ENCODE measurements at regions not wholly inside any gene's neighbourhood (a gene's known extent, or its start where the extent isn't known, plus 50 kb on each side); places are given as distances from the start of the nearest gene placed in this dataset.

GRCh38 chr14:54129850-54130640 is 173.4 kb upstream of the BMP4 start:
- no peak for DNase-seq

- DNase-seq = no peak
Observed at GRCh38 chr14:54132496-54132895, 175.9 kb upstream of the BMP4 start.

GRCh38 chr14:54133896-54134295 is 177.3 kb upstream of the BMP4 start:
- DNase-seq = no peak

GRCh38 chr14:54135804-54136280 is 179.2 kb upstream of the BMP4 start:
- no peak for DNase-seq

DNA sequence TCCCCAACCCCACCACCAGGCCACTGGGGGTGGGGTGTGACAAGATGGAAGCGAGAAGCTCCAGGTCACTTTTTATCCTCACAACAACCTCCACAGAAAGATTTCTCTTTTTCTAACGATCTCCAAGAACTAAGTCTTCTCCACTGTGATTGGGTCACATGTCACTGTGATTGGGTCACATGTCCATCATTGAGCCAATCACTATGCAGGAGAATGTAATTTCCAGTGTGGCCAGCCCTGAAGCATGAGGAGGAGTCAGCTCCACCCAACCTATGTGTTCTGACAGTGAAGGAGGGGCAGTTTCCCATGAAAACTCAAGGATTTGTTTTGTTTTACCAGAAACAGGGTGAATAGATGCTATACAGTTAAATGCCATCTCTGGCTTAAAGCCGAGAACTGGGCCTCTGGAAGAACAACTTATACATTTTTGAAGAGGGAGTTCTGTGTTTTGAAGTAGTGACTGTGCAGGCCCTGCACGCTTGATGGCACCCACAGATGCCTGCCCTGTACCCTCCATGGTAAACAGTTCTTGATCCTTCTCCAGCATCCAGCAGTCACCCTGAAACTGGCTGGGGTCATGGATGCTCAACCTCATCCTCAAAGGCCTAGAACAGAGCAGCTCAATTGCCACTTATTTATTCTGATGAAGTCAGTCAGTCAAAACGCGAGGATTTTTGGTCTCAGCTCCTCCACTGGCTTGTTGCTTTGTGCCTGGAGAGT is 180.4 kb upstream of the BMP4 start:
- DNase-seq = no peak

DNA sequence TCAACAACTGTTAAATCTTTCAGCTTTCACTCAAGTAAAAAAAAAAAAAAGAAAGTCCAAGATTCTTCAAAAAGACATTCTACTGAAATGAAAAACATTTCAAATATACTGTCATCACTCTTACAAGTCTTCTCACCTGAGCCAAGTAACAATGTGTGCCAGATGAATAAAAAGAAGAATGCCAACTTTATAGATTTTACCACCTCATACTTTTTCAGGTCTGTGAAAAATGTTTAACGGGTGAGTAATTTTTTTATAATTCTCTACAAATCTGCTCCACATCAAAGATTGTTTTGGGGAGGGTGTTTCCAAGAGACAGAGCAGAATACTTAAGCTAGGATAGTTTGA is 181.0 kb upstream of the BMP4 start:
- DNase-seq = no peak

- DNase-seq = no peak
Observed at GRCh38 chr14:54138024-54138353, 181.4 kb upstream of the BMP4 start.

GRCh38 chr14:54138354-54139038 is 181.9 kb upstream of the BMP4 start:
- DNase-seq = no peak

- DNase-seq = no peak
Observed at GRCh38 chr14:54140551-54140950, 183.9 kb upstream of the BMP4 start.

- no peak for DNase-seq
Observed at GRCh38 chr14:54146601-54147000, 190.0 kb upstream of the BMP4 start.

- no peak for DNase-seq
Observed at GRCh38 chr14:54147282-54147681, 190.7 kb upstream of the BMP4 start.

GRCh38 chr14:54147758-54148157 is 191.1 kb upstream of the BMP4 start:
- DNase-seq = no peak

- DNase-seq = no peak
Observed at GRCh38 chr14:54148251-54148650, 191.6 kb upstream of the BMP4 start.

- no peak for DNase-seq
Observed at GRCh38 chr14:54152351-54152750, 195.7 kb upstream of the BMP4 start.

GRCh38 chr14:54166049-54166950 is 209.7 kb upstream of the BMP4 start:
- no peak for DNase-seq

GRCh38 chr14:54168489-54168888 is 211.9 kb upstream of the BMP4 start:
- no peak for DNase-seq

GRCh38 chr14:54169254-54169924 is 212.8 kb upstream of the BMP4 start:
- no peak for DNase-seq

DNA sequence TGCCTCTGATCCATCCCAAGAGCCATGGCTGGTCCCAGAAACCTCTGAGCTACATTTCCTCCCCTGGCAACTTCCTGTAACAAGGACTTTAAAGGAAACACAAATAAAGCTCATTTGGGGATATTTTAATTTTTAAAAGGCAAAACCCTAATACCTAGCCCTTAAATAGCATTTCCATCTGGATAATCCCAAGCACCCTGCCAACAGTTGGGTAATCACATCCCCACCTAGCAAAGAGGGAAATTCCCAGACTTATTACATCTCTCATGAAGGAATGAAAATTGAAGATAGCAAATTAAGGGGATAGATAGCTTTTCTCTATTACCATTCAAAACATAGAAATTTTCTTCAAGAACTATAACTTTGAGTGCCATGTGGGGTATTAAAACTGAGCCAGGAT is 213.7 kb upstream of the BMP4 start:
- DNase-seq = no peak

DNA sequence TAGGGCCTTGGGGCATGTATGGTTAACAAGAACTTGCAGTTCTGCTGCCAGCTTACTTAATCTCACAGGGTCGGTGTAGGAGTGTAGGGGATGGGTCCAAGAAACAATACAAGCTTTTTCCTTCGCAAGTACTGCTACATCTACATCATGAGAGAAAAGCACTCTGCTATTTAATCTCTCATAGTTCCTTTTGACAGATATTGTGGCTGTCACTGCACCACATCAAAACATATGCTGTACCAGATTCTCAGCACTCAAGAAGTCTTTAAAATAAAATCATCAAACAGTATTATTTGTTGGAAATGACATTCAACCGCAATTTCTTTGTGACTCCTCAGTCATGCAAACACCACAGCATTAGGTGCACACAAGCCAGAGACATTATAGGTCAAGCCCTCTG is 215.5 kb upstream of the BMP4 start:
- no peak for DNase-seq

DNA sequence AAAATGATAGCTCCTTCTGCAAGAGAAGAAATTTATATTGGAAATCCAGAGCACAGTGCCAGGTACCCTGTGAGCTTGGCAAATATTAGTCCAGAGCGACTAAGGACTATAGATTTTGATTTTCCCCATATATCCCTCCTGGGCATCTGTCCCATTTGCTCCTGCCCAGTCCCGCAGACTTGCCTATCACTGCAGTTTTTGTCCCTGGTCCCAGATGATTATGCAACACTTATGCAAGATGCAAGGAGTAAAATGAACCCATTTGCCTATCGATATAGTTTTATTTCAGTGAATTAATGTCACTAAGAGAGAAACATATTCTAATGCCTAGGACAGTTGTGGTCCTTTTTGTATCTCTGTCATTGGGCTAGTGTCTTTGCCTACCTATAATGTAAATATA is 215.9 kb upstream of the BMP4 start:
- DNase-seq = no peak

DNA sequence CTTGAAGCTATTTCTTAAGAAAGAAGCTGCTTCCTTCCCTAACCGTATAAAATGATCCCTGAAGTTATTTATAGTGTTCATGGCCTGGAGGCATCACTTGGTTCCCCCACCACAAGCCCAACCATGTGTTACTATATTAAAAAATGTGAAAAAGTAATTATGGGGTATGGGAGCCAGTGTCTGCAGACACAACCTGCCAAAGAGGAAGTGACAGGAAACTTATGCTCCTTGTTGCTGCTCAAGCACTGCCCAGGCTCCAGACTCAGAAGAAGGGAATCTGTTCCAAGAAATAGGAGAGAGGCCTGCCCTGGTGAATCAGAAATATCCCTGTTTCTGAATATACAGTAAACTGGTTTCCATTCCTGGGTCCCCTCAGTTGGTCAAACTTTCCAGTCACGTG is 217.2 kb upstream of the BMP4 start:
- no peak for DNase-seq

GRCh38 chr14:54174457-54174856 is 217.8 kb upstream of the BMP4 start:
- no peak for DNase-seq

All from CD4-positive, alpha-beta T cell treated with Interleukin-4 for 1 hour (primary cell).